ENCODE measurements at regions not wholly inside any gene's neighbourhood (a gene's known extent, or its start where the extent isn't known, plus 50 kb on each side); places are given as distances from the start of the nearest gene placed in this dataset.
"Not testable (repeated sequence)": the region's sequence is repeated elsewhere in the genome, so short reads cannot be mapped to it uniquely, and the experiment has no call there.

GRCh38 chr11:109480251-109480650, 58.3 kb downstream of the C11orf87 start:
- no peak for DNase-seq

GRCh38 chr11:109486129-109486528, 64.1 kb downstream of the C11orf87 start:
- no peak for DNase-seq

DNA sequence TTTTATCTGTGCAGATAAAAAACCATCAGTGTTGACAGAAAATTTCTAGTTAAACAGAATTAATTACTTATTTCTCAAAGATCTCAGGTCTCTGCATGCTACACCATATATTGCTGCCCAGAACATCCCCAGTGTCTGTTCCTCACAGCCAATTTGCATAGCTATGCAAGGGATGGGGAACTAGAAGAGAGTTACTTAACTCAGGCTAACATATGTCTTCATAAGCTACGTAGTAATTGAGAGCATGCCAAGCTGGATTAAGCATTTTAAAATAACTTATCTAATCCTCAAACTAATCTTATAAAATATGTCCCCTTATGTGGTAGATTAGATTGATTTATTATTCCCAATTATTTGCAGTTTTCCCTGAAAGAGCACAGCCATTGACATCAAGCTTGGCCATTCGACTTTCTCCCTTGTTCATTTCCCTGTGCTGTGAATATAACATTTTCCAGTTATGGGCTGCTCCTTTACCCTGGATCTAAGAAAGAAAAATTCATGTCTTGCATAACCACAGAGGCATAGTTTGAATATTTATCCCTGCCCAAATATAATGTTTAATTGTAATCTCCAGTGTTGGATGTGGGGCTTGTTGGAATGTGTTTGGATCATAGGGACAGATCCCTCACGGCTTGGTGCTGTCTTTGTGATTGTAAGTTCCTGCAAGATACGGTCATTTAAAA, 69.1 kb downstream of the C11orf87 start:
- peak; percentile 72 for DNase-seq

DNA sequence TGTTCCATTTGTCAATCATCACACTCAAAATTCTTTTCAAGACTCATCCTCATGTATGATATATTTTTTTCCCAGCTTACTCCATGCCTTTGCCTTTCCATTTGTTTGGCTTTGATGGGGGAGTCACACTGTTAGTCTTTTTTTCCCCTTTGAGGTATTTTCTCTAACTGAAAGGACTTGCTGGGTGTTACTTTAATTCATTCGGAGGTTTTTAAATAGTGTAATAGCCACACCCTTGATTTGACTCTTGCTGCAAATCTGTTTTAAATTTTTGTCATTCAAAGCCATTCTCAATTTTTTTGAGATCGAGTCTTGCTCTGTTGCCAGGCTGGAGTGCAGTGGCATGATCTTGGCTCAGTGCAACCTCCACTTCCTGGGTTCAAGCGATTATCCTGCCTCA, 84.1 kb downstream of the C11orf87 start:
- no peak for DNase-seq

GRCh38 chr11:109507331-109507730, 85.3 kb downstream of the C11orf87 start:
- no peak for DNase-seq

GRCh38 chr11:109507836-109508561, 86.0 kb downstream of the C11orf87 start:
- DNase-seq, result peak; percentile 22

DNA sequence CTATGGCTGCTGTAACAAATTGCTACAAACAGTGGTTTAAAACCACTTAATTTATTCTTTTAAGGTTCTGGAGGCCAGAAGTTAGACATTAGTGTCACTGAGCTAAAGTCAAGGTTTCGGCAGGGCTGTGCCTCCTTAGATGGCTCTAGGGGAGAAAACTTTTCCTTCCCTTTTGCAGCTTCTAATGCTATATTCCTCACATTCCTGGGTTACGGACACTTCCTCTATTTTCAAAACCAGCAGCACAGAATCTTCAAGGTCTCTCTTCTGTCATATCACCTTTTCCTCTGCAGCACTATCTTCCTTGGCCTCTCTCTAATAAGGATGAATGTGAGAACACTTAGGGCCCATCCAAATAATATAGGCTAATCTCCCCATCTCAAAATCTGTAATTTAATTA, 87.0 kb downstream of the C11orf87 start:
- no peak for DNase-seq

DNA sequence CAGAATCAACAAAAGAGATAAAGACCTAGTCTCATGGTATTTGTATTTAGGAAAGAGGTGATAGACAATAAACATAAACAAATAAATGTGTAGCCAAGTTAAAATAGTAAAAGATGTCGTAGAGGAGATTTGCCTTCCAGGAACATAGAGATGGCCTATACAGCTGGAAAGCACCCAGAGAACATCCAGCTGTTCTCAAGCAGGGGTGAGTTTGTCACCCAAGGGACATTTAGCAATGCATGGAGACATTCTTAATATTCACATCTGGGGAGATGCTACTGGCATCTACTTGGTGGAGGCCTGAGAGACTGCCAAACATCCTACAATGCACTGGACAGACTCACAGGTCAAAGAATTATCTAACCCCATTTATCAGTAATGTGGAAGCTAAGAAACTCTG, 88.3 kb downstream of the C11orf87 start:
- no peak for DNase-seq

- no peak for DNase-seq
Observed at GRCh38 chr11:109511598-109511997, 89.6 kb downstream of the C11orf87 start.

- no peak for DNase-seq
Observed at GRCh38 chr11:109512249-109512648, 90.3 kb downstream of the C11orf87 start.

DNA sequence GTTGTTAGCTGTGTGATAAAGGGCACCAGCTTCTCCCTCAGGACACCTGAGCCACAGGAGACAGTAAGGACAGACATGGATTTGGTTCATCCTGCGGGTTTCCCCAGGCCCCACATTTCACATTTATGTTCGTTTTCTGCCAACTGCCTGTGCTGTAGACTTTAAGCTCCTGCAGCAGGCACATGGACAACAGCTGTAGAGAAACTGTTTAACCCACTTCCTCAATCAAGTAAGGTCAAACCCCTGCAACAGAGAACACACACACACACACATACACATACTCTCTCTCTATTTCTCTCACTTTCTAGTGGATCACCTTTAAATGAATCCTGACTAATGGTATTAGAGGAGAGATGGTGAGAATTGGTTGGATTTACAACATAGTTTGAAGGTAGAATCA, 90.7 kb downstream of the C11orf87 start:
- DNase-seq, result no peak

DNA sequence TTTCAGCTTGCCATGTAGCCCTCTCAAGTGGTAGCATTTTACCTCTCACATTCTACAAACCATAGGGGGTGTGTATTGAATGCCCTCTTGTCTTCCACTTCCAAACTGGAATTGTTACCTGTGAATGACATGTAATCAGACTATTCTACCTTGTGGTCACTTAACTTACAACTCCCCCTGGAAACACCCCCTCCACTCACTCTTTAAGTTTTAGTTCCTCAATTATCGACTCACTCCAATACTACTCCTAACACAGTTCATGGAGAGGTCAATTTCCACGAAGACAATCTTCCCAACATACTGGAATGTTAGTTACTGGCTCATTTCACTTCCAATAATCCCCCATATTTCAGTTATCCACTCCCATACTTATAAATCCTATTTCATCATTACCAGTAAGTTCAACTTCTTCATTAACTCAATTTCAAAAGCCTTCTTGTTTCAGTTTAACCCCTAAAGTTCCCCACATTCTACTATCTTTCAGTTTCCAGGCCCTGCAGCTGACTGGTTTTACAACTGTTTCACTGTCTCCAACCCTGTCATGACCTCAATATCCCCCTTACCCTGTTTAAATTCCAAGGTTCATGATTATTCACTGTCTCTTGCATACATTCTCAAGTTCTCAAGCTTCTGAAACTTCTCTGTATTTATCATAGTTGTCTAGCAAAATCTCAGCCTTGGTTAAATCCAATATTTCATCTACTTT, 92.5 kb downstream of the C11orf87 start:
- no peak for DNase-seq

DNA sequence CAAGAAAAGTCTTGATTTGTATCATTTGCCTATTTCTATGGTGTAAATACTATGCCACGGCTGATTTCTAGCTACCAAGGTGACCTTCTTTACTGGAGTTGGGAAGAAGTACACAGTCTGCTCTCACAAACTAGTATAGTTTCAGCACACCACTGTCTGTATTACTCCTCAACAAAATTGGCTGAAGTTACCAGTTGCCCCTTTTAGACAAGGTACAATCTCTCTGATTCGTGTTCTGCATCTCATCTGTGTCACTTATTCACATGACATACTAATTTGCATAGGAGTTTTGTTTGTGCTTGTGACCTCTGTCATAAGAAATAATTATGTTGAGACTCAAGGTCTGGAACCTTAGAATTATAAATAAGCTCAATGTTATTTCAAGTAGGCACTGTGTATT, 97.3 kb downstream of the C11orf87 start:
- no peak for DNase-seq

- no peak for DNase-seq
Observed at GRCh38 chr11:109521571-109522086, 99.6 kb downstream of the C11orf87 start.

- DNase-seq, result no peak
Observed at GRCh38 chr11:109522116-109522755, 100.2 kb downstream of the C11orf87 start.

GRCh38 chr11:109525636-109526035, 103.6 kb downstream of the C11orf87 start:
- not testable (repeated sequence) for DNase-seq

DNA sequence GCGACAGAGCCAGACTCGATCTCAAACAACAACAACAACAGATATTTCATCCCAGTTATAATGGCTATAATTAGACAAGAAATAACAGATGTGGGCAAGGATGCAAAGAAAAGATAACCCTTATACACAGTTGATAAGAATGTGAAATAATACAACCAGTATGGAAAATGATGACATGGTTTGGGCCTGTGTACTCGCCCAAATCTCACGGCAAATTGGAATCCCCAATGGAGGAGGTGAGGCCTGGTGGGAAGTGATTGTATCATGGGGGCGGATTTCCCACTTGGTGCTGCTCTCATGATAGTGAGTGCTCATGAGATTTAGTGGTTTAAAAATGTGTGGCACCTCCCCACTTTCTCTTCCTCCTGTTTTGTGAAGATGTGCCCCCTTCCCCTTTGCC, 104.1 kb downstream of the C11orf87 start:
- DNase-seq, result no peak

DNA sequence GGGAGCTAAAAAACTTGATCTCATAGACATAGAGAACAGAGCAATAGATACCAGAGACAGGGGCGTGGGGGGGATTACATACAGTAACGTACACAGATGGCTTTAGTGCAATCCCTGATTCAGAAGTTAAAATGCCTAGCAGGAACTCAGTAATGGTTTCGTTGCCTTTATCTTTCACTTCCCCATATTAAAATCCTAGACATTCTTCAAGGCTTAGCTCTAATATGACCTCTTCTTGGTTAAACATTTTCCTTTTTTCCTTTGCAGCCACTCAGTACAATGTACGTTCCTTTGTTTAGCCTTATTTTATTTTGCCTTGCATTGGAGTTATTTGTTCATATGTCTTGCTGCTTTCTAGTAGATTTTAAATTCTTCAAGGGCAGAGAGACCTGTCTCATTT, 104.9 kb downstream of the C11orf87 start:
- no peak for DNase-seq

- peak; percentile 60 for DNase-seq
Observed at GRCh38 chr11:109527496-109527895, 105.5 kb downstream of the C11orf87 start.

DNA sequence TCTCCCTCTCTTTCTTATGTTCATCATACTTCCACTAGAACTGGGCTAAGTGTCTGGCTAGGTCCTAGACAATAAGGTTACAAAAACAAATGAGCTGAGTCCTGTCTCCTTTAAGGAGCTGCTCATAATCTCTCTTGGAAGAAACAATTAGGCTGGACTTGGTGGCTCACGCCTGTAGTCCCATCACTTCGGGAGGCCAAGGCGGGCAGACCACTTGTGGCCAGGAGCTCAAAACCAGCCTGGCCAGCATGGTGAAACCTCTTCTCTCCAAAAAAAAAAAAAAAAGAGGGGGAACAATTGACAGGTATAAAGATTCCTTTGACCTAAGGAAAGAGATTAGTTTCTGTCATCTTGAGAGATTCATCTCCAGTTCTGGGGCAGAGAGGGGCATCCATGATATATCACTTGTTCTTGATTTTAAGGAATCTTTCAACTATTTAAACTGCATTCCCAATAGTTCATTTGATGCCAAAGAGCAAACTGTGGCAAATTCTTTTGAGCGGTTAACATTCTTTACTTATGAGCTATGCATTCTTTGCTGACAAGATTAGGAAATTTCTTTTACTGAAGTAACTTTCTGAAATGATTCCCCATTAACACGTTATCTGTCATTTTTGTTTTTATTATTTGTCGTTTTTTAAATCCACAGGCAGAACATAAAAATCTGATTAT, 125.5 kb downstream of the C11orf87 start:
- peak; percentile 89 for DNase-seq

DNA sequence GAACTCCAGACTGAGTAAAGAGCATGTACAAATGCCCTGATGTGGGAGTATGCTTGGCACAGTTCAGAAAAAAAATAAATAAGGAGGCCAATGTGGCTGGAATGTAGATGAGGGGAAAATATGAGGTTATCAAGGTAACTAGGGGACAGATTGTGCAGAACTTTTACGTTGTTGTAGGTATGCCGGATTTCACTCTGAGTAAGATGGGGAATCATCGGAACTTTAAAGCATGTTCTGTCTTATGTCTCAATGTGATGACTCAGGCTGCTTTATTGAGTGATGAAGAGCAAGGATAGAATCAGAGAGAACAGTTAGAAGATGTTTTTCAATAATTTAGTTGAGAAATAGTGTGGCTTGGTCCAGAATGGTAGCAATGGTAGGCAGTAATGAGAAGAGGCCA, 130.4 kb downstream of the C11orf87 start:
- DNase-seq, result peak; percentile 36

GRCh38 chr11:109553284-109553683, 131.3 kb downstream of the C11orf87 start:
- no peak for DNase-seq

DNA sequence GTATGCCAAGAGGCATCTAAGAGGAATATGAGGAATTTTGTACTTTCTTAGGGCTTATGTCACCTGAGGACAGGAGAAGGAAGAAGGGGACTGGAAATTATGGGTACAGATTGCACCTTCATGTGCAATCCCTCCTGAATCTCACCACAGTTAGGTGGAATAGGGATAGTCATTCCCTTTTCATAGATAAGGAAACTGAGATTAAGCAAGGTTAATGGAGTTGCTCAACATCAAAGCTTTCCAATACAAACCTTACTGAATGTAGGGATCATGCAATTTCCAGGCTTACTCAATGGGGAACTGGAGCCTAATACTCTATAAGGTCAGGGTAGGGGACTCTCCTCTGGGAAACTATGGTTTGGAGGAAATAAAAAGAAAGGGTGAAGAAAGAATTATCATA, 133.0 kb downstream of the C11orf87 start:
- no peak for DNase-seq
